H9 (cell line): ENCODE measurements at regions not wholly inside any gene's neighbourhood (a gene's known extent, or its start where the extent isn't known, plus 50 kb on each side); places are given as distances from the start of the nearest gene placed in this dataset.
"Not testable (repeated sequence)": the region's sequence is repeated elsewhere in the genome, so short reads cannot be mapped to it uniquely, and the experiment has no call there.

Source experiments
- DNase-seq: peaks from one replicate; pipeline ENCODE4 v3.0.0-alpha.2; 2017
- H2AFZ ChIP-seq: one replicate; pipeline ENCODE4 v1.6.1; 2013; ENCODE audit warnings: mild to moderate bottlenecking, low read length, control low read depth, moderate library complexity
- H2AK5ac ChIP-seq: 2 replicates; pipeline ENCODE4 v1.6.1; 2013; ENCODE audit warnings: low read length, control low read depth, mixed read lengths; ENCODE audit not compliant: insufficient read length
- H2BK120ac ChIP-seq: one replicate; pipeline ENCODE4 v1.6.1; 2013; ENCODE audit warnings: low read depth, mild to moderate bottlenecking, low read length, control low read depth, inconsistent platforms; ENCODE audit not compliant: poor library complexity, severe bottlenecking
- H2BK12ac ChIP-seq: 2 replicates; pipeline ENCODE4 v1.6.1; 2013; ENCODE audit warnings: low read length, control low read depth, mixed read lengths, low read depth; ENCODE audit not compliant: insufficient read length
- H2BK15ac ChIP-seq: 2 replicates; pipeline ENCODE4 v1.6.1; 2013; ENCODE audit warnings: low read depth, low read length, control low read depth
- H2BK20ac ChIP-seq: one replicate; pipeline ENCODE4 v1.6.1; 2013; ENCODE audit warnings: low read depth, mild to moderate bottlenecking, low read length, control low read depth, inconsistent platforms; ENCODE audit not compliant: poor library complexity, severe bottlenecking
- H2BK5ac ChIP-seq: 2 replicates; pipeline ENCODE4 v1.6.1; 2013; ENCODE audit warnings: low read length, control low read depth, mixed read lengths; ENCODE audit not compliant: insufficient read length
- H3K14ac ChIP-seq: 2 replicates; pipeline ENCODE4 v1.6.1; 2013; ENCODE audit warnings: low read length, control low read depth; ENCODE audit not compliant: insufficient read depth
- H3K18ac ChIP-seq: 2 replicates; pipeline ENCODE4 v1.6.1; 2013; ENCODE audit warnings: low read depth, mild to moderate bottlenecking, mixed read lengths, low read length, control low read depth; ENCODE audit not compliant: insufficient read length
- H3K23ac ChIP-seq: 2 replicates; pipeline ENCODE4 v1.6.1; 2013; ENCODE audit warnings: low read length, control low read depth, mixed read lengths, low read depth; ENCODE audit not compliant: insufficient read length
- H3K23me2 ChIP-seq: 2 replicates; pipeline ENCODE4 v1.6.1; 2013; ENCODE audit warnings: low read depth, mild to moderate bottlenecking, mixed read lengths, low read length, control low read depth; ENCODE audit not compliant: insufficient read length, poor library complexity, severe bottlenecking
- H3K27ac ChIP-seq: 2 replicates; pipeline ENCODE4 v1.5.1; 2013; ENCODE audit warnings: low read length, control low read depth, mixed read lengths, low read depth; ENCODE audit not compliant: insufficient read length
- H3K27me3 ChIP-seq: 2 replicates; pipeline ENCODE4 v1.6.1; 2013; ENCODE audit warnings: low read length, control low read depth, inconsistent platforms; ENCODE audit not compliant: insufficient read depth
- H3K4ac ChIP-seq: 2 replicates; pipeline ENCODE4 v1.6.1; 2013; ENCODE audit warnings: low read depth, mild to moderate bottlenecking, control low read depth, inconsistent platforms, low read length, moderate library complexity
- H3K4me1 ChIP-seq: 2 replicates; pipeline ENCODE4 v1.6.1; 2013; ENCODE audit warnings: low read length, control low read depth, inconsistent platforms; ENCODE audit not compliant: insufficient read depth
- H3K4me2 ChIP-seq: 2 replicates; pipeline ENCODE4 v1.6.1; 2013; ENCODE audit warnings: low read length, control low read depth, mixed read lengths; ENCODE audit not compliant: insufficient read length, insufficient read depth
- H3K56ac ChIP-seq: 2 replicates; pipeline ENCODE4 v1.6.1; 2013; ENCODE audit warnings: low read depth, mild to moderate bottlenecking, mixed read lengths, low read length, control low read depth; ENCODE audit not compliant: insufficient read length
- H3K79me1 ChIP-seq: 2 replicates; pipeline ENCODE4 v1.6.1; 2013; ENCODE audit warnings: low read depth, mild to moderate bottlenecking, moderate library complexity, low read length, control low read depth, inconsistent platforms; ENCODE audit not compliant: insufficient read depth, poor library complexity, severe bottlenecking
- H3K79me2 ChIP-seq: 2 replicates; pipeline ENCODE4 v1.6.1; 2013; ENCODE audit warnings: low read length, control low read depth, inconsistent platforms; ENCODE audit not compliant: insufficient read depth
- H3K9ac ChIP-seq: 2 replicates; pipeline ENCODE4 v1.6.1; 2013; ENCODE audit warnings: low read length, control low read depth, mixed read lengths; ENCODE audit not compliant: insufficient read length; ENCODE audit errors: extremely low read depth
- H3K9me3 ChIP-seq: one replicate; pipeline ENCODE4 v1.6.1; 2013; ENCODE audit warnings: low read depth, low read length, inconsistent platforms; ENCODE audit not compliant: control insufficient read depth
- H3T11ph ChIP-seq: one replicate; pipeline ENCODE4 v1.6.1; 2013; ENCODE audit warnings: mild to moderate bottlenecking, low read length, control low read depth, inconsistent platforms
- H4K20me1 ChIP-seq: one replicate; pipeline ENCODE4 v1.6.1; 2013; ENCODE audit not compliant: control insufficient read depth, insufficient read length, insufficient read depth
- H4K5ac ChIP-seq: 2 replicates; pipeline ENCODE4 v1.6.1; 2013; ENCODE audit warnings: low read depth, mild to moderate bottlenecking, mixed read lengths, low read length, control low read depth; ENCODE audit not compliant: insufficient read length
- H4K8ac ChIP-seq: replicated peaks from 2 replicates; pipeline ENCODE4 v1.6.1; 2013; ENCODE audit warnings: low read length, control low read depth, mixed read lengths, low read depth; ENCODE audit not compliant: insufficient read length
- H4K91ac ChIP-seq: 2 replicates; pipeline ENCODE4 v1.6.1; 2013; ENCODE audit warnings: low read depth, mild to moderate bottlenecking, moderate library complexity, mixed read lengths, low read length, control low read depth; ENCODE audit not compliant: insufficient read length
- H3K27ac Mint-ChIP-seq, 3 experiments: 2 replicates in 2 of 3; 3 replicates in 1 of 3; pipeline ENCODE4 v1.8.0; 2020 to 2021; ENCODE audit warnings: mixed read lengths in 3 of 3, mild to moderate bottlenecking in 1 of 3, moderate library complexity in 1 of 3
- H3K27me3 Mint-ChIP-seq: 2 replicates; pipeline ENCODE4 v1.8.0; 2021; ENCODE audit warnings: low read depth, mild to moderate bottlenecking, moderate library complexity, mixed read lengths
- H3K36me3 Mint-ChIP-seq, 3 experiments: 2 replicates in 2 of 3; 3 replicates in 1 of 3; pipeline ENCODE4 v1.8.0; 2020 to 2021; ENCODE audit warnings: low read depth in 3 of 3, mixed read lengths in 3 of 3; ENCODE audit not compliant: insufficient read depth in 1 of 3
- H3K4me1 Mint-ChIP-seq, 2 experiments: 2 replicates each; pipeline ENCODE4 v1.8.0; 2020; ENCODE audit warnings: mixed read lengths in 2 of 2
- H3K4me3 Mint-ChIP-seq, 2 experiments: 2 replicates in 1 of 2; 3 replicates in 1 of 2; pipeline ENCODE4 v1.8.0; 2020 to 2021; ENCODE audit warnings: mild to moderate bottlenecking in 2 of 2, mixed read lengths in 2 of 2, moderate library complexity in 1 of 2
- H3K9me3 Mint-ChIP-seq, 2 experiments: 2 replicates in 1 of 2; 3 replicates in 1 of 2; pipeline ENCODE4 v1.8.0; 2020; ENCODE audit warnings: mild to moderate bottlenecking in 2 of 2, mixed read lengths in 2 of 2, moderate library complexity in 1 of 2
- WGBS: extraction: QIAGEN DNeasy Blood & Tissue Kit; methylation state at CpG from one replicate; pipeline ENCODE4 v1.1.7; 2013; ENCODE audit warnings: missing lambda C conversion rate, low lambda C conversion rate, mixed read lengths; ENCODE audit not compliant: insufficient read length; ENCODE audit errors: extremely low coverage; 5-methylcytosine and 5-hydroxymethylcytosine counted together
- TF ChIP-seq, protein P1 (sequence below): fragments of 200-600 bp; sonication (generic); conservative IDR thresholded peaks from 3 replicates; pipeline ENCODE4 v1.8.0; 2021; ENCODE audit warnings: antibody characterized with exemption, mild to moderate bottlenecking

DNA sequence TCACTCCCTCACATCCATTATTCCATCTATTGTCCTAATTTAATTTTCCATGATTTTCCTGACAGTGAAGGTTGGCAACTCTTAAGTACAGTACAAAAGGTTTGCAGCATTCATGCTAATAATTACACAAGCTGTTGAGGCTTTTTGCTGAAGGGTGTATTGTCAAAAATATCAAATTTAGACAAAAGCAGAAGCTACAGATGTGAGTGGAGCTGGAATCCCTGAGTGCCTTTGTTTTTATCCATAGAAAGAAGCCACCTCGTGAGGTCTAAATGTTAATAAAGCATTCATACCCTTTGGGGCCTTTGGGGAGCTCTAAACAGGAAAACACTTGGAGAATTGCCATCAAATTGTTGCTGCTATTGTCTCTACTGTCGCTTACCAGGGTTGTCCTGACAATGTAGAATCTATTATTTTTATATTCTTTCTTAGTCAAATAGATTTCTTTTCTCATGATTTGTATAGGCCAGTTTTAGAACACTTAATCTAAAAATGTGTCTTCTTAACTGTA, 185.8 kb upstream of the ROBO1 start:
- no peaks in the 10 kb centered on the region for H3K27me3 Mint-ChIP-seq
- H3K18ac ChIP-seq, result no peak overlapping the region
- H3K4me1 ChIP-seq, result no peaks in the 10 kb centered on the region
- no peak overlapping the region for H2AK5ac ChIP-seq
- H3T11ph ChIP-seq, result no peak overlapping the region
- H3K27me3 ChIP-seq, result no peaks in the 10 kb centered on the region
- no peak for DNase-seq
- no peak overlapping the region for H4K8ac ChIP-seq
- no peak overlapping the region for H3K4me3 Mint-ChIP-seq
- H3K9me3 ChIP-seq, result no peaks in the 10 kb centered on the region
- no peaks in the 10 kb centered on the region for H3K79me2 ChIP-seq
- peaks cover 8 to 11% of the 10 kb centered on the region in 2 experiments for H3K4me1 Mint-ChIP-seq
- H3K27ac Mint-ChIP-seq, result no peak overlapping the region
- no peak overlapping the region for H3K23ac ChIP-seq
- H2BK20ac ChIP-seq, result no peak overlapping the region
- H2AFZ ChIP-seq, result no peak overlapping the region
- H3K56ac ChIP-seq, result no peak overlapping the region
- H3K36me3 Mint-ChIP-seq, result peaks cover 0 to 5% (median 5%) of the 10 kb centered on the region in 3 experiments; a peak in 3 of 7 replicates
- no peak overlapping the region for H4K5ac ChIP-seq
- TF ChIP-seq, protein P1, sequence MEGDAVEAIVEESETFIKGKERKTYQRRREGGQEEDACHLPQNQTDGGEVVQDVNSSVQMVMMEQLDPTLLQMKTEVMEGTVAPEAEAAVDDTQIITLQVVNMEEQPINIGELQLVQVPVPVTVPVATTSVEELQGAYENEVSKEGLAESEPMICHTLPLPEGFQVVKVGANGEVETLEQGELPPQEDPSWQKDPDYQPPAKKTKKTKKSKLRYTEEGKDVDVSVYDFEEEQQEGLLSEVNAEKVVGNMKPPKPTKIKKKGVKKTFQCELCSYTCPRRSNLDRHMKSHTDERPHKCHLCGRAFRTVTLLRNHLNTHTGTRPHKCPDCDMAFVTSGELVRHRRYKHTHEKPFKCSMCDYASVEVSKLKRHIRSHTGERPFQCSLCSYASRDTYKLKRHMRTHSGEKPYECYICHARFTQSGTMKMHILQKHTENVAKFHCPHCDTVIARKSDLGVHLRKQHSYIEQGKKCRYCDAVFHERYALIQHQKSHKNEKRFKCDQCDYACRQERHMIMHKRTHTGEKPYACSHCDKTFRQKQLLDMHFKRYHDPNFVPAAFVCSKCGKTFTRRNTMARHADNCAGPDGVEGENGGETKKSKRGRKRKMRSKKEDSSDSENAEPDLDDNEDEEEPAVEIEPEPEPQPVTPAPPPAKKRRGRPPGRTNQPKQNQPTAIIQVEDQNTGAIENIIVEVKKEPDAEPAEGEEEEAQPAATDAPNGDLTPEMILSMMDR, result no peak
- H3K9me3 Mint-ChIP-seq, result peaks cover 3% of the 10 kb centered on the region in 2 experiments; a peak in 3 of 5 replicates
- H3K4me2 ChIP-seq, result no peak overlapping the region
- WGBS, result no CpG with 5 or more reads among the region's 2 CpGs
- no peaks in the 10 kb centered on the region for H4K20me1 ChIP-seq
- H3K4ac ChIP-seq, result no peak overlapping the region
- H4K91ac ChIP-seq, result no peak overlapping the region
- H2BK12ac ChIP-seq, result no peak overlapping the region
- no peaks in the 10 kb centered on the region for H3K79me1 ChIP-seq
- H3K9ac ChIP-seq, result no peak overlapping the region
- no peak overlapping the region for H2BK120ac ChIP-seq
- H3K27ac ChIP-seq, result no peak overlapping the region
- H3K14ac ChIP-seq, result no peak overlapping the region
- H2BK15ac ChIP-seq, result no peak overlapping the region
- no peak overlapping the region for H2BK5ac ChIP-seq
- H3K23me2 ChIP-seq, result no peaks in the 10 kb centered on the region

DNA sequence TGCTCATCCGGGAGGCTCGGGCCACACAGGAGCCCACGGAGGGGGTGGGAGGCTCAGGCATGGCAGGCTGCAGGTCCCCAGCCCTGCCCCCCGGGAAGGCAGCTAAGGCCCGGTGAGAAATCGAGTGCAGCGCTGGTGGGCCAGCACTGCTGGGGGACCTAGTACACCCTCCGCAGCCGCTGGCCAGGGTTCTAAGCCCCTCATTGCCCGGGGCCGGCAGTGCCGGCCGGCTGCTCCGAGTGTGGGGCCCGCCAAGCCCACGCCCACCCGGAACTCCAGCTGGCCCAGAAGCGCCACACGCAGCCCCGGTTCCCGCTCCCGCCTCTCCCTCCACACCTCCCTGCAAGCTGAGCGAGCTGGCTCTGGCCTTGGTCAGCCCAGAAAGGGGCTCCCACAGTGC, 183.6 kb upstream of the ROBO1 start:
- H3K9me3 ChIP-seq, H3K27me3 Mint-ChIP-seq, H3K4me2 ChIP-seq, H3K36me3 Mint-ChIP-seq, H2BK5ac ChIP-seq, H3K27ac ChIP-seq, H2BK15ac ChIP-seq, H3K79me2 ChIP-seq, H2BK20ac ChIP-seq, H4K20me1 ChIP-seq, DNase-seq, H4K5ac ChIP-seq, H3K4me3 Mint-ChIP-seq, H3K23ac ChIP-seq, H4K8ac ChIP-seq, H3K56ac ChIP-seq, H3K9me3 Mint-ChIP-seq, H3K9ac ChIP-seq, H2AK5ac ChIP-seq, H3K27ac Mint-ChIP-seq, H3K4me1 ChIP-seq, H3K18ac ChIP-seq, H3K79me1 ChIP-seq, H2BK12ac ChIP-seq, H3K27me3 ChIP-seq, H3T11ph ChIP-seq, H2AFZ ChIP-seq, H3K14ac ChIP-seq, H3K23me2 ChIP-seq, H4K91ac ChIP-seq, H3K4ac ChIP-seq, H2BK120ac ChIP-seq: not testable (repeated sequence)
- WGBS, result no CpG with 5 or more reads among the region's 23 CpGs
- H3K4me1 Mint-ChIP-seq, result peaks cover 8 to 11% of the 10 kb centered on the region in 2 experiments
